ENCODE measurements at regions not wholly inside any gene's neighbourhood (a gene's known extent, or its start where the extent isn't known, plus 50 kb on each side); places are given as distances from the start of the nearest gene placed in this dataset.

DNA sequence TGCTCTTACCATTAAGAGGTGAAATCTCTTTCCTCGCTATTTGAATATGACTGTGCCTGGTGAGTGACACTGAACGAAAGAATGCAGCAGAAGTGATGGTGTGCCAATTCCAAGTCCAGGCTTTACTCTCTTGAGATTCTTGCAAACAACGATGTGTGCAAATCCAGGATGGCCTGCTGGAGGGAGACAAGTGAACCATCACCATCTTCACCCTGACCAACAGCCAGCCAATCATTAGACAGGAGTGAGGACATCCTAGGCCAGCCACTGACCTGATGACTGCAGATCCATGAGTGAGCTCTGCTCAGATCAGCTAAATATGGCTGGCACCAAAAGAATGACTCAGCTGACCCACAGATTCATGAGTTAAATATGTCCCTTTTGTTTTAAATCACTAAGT is 878.0 kb downstream of the PDCD6IP start:
- no peak for TF ChIP-seq RELA (IDR thresholded peaks at IDR 0.05; ENCODE audit: borderline replicate concordance, partially characterized antibody)
- TF ChIP-seq, protein P1, sequence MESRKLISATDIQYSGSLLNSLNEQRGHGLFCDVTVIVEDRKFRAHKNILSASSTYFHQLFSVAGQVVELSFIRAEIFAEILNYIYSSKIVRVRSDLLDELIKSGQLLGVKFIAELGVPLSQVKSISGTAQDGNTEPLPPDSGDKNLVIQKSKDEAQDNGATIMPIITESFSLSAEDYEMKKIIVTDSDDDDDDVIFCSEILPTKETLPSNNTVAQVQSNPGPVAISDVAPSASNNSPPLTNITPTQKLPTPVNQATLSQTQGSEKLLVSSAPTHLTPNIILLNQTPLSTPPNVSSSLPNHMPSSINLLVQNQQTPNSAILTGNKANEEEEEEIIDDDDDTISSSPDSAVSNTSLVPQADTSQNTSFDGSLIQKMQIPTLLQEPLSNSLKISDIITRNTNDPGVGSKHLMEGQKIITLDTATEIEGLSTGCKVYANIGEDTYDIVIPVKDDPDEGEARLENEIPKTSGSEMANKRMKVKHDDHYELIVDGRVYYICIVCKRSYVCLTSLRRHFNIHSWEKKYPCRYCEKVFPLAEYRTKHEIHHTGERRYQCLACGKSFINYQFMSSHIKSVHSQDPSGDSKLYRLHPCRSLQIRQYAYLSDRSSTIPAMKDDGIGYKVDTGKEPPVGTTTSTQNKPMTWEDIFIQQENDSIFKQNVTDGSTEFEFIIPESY (IDR thresholded peaks at IDR 0.05): no peak
- TF ChIP-seq, protein P2, sequence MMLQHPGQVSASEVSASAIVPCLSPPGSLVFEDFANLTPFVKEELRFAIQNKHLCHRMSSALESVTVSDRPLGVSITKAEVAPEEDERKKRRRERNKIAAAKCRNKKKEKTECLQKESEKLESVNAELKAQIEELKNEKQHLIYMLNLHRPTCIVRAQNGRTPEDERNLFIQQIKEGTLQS (IDR thresholded peaks at IDR 0.05; ENCODE audit: borderline replicate concordance, extremely low read depth, low read depth, low read length): no peak
- TF ChIP-seq RAD21 (IDR thresholded peaks at IDR 0.05; ENCODE audit: insufficient read depth, low read depth, low read length): no peak
- TF ChIP-seq, protein P3, sequence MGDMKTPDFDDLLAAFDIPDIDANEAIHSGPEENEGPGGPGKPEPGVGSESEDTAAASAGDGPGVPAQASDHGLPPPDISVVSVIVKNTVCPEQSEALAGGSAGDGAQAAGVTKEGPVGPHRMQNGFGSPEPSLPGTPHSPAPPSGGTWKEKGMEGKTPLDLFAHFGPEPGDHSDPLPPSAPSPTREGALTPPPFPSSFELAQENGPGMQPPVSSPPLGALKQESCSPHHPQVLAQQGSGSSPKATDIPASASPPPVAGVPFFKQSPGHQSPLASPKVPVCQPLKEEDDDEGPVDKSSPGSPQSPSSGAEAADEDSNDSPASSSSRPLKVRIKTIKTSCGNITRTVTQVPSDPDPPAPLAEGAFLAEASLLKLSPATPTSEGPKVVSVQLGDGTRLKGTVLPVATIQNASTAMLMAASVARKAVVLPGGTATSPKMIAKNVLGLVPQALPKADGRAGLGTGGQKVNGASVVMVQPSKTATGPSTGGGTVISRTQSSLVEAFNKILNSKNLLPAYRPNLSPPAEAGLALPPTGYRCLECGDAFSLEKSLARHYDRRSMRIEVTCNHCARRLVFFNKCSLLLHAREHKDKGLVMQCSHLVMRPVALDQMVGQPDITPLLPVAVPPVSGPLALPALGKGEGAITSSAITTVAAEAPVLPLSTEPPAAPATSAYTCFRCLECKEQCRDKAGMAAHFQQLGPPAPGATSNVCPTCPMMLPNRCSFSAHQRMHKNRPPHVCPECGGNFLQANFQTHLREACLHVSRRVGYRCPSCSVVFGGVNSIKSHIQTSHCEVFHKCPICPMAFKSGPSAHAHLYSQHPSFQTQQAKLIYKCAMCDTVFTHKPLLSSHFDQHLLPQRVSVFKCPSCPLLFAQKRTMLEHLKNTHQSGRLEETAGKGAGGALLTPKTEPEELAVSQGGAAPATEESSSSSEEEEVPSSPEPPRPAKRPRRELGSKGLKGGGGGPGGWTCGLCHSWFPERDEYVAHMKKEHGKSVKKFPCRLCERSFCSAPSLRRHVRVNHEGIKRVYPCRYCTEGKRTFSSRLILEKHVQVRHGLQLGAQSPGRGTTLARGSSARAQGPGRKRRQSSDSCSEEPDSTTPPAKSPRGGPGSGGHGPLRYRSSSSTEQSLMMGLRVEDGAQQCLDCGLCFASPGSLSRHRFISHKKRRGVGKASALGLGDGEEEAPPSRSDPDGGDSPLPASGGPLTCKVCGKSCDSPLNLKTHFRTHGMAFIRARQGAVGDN (IDR thresholded peaks at IDR 0.05): no peak
- no peak for TF ChIP-seq ETV6 (conservative IDR thresholded peaks at IDR 0.05 in 1 of 2, IDR thresholded peaks at IDR 0.05 in 1 of 2; ENCODE audit: borderline replicate concordance in 1 of 2, low read depth in 1 of 2)
- TF ChIP-seq, protein P4, sequence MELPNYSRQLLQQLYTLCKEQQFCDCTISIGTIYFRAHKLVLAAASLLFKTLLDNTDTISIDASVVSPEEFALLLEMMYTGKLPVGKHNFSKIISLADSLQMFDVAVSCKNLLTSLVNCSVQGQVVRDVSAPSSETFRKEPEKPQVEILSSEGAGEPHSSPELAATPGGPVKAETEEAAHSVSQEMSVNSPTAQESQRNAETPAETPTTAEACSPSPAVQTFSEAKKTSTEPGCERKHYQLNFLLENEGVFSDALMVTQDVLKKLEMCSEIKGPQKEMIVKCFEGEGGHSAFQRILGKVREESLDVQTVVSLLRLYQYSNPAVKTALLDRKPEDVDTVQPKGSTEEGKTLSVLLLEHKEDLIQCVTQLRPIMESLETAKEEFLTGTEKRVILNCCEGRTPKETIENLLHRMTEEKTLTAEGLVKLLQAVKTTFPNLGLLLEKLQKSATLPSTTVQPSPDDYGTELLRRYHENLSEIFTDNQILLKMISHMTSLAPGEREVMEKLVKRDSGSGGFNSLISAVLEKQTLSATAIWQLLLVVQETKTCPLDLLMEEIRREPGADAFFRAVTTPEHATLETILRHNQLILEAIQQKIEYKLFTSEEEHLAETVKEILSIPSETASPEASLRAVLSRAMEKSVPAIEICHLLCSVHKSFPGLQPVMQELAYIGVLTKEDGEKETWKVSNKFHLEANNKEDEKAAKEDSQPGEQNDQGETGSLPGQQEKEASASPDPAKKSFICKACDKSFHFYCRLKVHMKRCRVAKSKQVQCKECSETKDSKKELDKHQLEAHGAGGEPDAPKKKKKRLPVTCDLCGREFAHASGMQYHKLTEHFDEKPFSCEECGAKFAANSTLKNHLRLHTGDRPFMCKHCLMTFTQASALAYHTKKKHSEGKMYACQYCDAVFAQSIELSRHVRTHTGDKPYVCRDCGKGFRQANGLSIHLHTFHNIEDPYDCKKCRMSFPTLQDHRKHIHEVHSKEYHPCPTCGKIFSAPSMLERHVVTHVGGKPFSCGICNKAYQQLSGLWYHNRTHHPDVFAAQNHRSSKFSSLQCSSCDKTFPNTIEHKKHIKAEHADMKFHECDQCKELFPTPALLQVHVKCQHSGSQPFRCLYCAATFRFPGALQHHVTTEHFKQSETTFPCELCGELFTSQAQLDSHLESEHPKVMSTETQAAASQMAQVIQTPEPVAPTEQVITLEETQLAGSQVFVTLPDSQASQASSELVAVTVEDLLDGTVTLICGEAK (IDR thresholded peaks at IDR 0.05; ENCODE audit: borderline replicate concordance): no peak
- TF ChIP-seq POLR2AphosphoS2 (IDR thresholded peaks at IDR 0.05; ENCODE audit: low read depth, low read length): no peak
- TF ChIP-seq, protein P5, sequence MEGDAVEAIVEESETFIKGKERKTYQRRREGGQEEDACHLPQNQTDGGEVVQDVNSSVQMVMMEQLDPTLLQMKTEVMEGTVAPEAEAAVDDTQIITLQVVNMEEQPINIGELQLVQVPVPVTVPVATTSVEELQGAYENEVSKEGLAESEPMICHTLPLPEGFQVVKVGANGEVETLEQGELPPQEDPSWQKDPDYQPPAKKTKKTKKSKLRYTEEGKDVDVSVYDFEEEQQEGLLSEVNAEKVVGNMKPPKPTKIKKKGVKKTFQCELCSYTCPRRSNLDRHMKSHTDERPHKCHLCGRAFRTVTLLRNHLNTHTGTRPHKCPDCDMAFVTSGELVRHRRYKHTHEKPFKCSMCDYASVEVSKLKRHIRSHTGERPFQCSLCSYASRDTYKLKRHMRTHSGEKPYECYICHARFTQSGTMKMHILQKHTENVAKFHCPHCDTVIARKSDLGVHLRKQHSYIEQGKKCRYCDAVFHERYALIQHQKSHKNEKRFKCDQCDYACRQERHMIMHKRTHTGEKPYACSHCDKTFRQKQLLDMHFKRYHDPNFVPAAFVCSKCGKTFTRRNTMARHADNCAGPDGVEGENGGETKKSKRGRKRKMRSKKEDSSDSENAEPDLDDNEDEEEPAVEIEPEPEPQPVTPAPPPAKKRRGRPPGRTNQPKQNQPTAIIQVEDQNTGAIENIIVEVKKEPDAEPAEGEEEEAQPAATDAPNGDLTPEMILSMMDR (IDR thresholded peaks at IDR 0.05 in 2 of 3, conservative IDR thresholded peaks at IDR 0.05 in 1 of 3; ENCODE audit: control insufficient read depth in 2 of 3, extremely low read depth in 1 of 3, insufficient read depth in 1 of 3, low read depth in 3 of 3, low read length in 3 of 3): no peak
- TF ChIP-seq, protein P6, sequence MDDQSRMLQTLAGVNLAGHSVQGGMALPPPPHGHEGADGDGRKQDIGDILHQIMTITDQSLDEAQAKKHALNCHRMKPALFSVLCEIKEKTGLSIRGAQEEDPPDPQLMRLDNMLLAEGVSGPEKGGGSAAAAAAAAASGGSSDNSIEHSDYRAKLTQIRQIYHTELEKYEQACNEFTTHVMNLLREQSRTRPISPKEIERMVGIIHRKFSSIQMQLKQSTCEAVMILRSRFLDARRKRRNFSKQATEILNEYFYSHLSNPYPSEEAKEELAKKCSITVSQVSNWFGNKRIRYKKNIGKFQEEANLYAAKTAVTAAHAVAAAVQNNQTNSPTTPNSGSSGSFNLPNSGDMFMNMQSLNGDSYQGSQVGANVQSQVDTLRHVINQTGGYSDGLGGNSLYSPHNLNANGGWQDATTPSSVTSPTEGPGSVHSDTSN (IDR thresholded peaks at IDR 0.05; ENCODE audit: insufficient replicate concordance, low read depth, low read length): no peak
- no peak for TF ChIP-seq NFYB (IDR thresholded peaks at IDR 0.05; ENCODE audit: insufficient read depth, low read depth, low read length)
- no peak for TF ChIP-seq JUNB (IDR thresholded peaks at IDR 0.05)
- no peak for TF ChIP-seq CBX5 (IDR thresholded peaks at IDR 0.05; ENCODE audit: low read depth)
- TF ChIP-seq RAD51 (IDR thresholded peaks at IDR 0.05): no peak
